ENCODE measurements at regions not wholly inside any gene's neighbourhood (a gene's known extent, or its start where the extent isn't known, plus 50 kb on each side); places are given as distances from the start of the nearest gene placed in this dataset.

GRCh38 chr17:77548967-77549366 is 408.2 kb downstream of the SEC14L1 start:
- Histone ChIP-seq H3K4me3 (no peak overlapping the region), H3K9me3 (no peaks in the 10 kb centered on the region), H3K27me3 (no peaks in the 10 kb centered on the region), H3K4me1 (peaks cover 2% of the 10 kb centered on the region), H3K36me3 (no peaks in the 10 kb centered on the region), H3K27ac (no peak overlapping the region)
- TF ChIP-seq POLR2AphosphoS5 (IDR thresholded peaks at IDR 0.05; ENCODE audit: insufficient read depth in 1 of 2, low read depth in 1 of 2) (no peak), CTCF (IDR thresholded peaks at IDR 0.05) (no peak), POLR2A (IDR thresholded peaks at IDR 0.05) (no peak)
- DNase-seq (ENCODE audit: extremely low spot score in 2 of 2) = no peak
- intact Hi-C loops (cut with DNase I) = no loop called here

- Histone ChIP-seq H3K9me3 (no peaks in the 10 kb centered on the region), H3K36me3 (no peaks in the 10 kb centered on the region), H3K4me1 (no peaks in the 10 kb centered on the region), H3K27me3 (no peaks in the 10 kb centered on the region), H3K4me3 (no peak overlapping the region), H3K27ac (no peak overlapping the region)
- no peak for DNase-seq (ENCODE audit: extremely low spot score in 2 of 2)
- intact Hi-C loops (cut with DNase I) = no loop called here
- TF ChIP-seq CTCF (IDR thresholded peaks at IDR 0.05) (no peak), POLR2AphosphoS5 (IDR thresholded peaks at IDR 0.05; ENCODE audit: insufficient read depth in 1 of 2, low read depth in 1 of 2) (no peak), POLR2A (IDR thresholded peaks at IDR 0.05) (no peak)
These were observed 408.7 kb upstream of the TNRC6C start for GRCh38 chr17:77549726-77550366.

GRCh38 chr17:77553459-77554066 is 404.9 kb upstream of the TNRC6C start:
- H3K9me3 ChIP-seq = no peaks in the 10 kb centered on the region
- no peaks in the 10 kb centered on the region for H3K36me3 ChIP-seq
- no peaks in the 10 kb centered on the region for H3K27me3 ChIP-seq
- H3K4me3 ChIP-seq = no peak overlapping the region
- intact Hi-C loops (cut with DNase I) = no loop called here
- H3K4me1 ChIP-seq = no peaks in the 10 kb centered on the region
- no peak overlapping the region for H3K27ac ChIP-seq
- DNase-seq (ENCODE audit: extremely low spot score in 2 of 2) = no peak
- TF ChIP-seq CTCF (IDR thresholded peaks at IDR 0.05) (no peak), POLR2AphosphoS5 (IDR thresholded peaks at IDR 0.05; ENCODE audit: insufficient read depth in 1 of 2, low read depth in 1 of 2) (no peak), POLR2A (IDR thresholded peaks at IDR 0.05) (no peak)

- H3K27me3 ChIP-seq = no peaks in the 10 kb centered on the region
- DNase-seq (ENCODE audit: extremely low spot score in 2 of 2) = no peak
- H3K36me3 ChIP-seq = no peaks in the 10 kb centered on the region
- H3K4me1 ChIP-seq = no peaks in the 10 kb centered on the region
- no peak overlapping the region for H3K4me3 ChIP-seq
- TF ChIP-seq CTCF (IDR thresholded peaks at IDR 0.05) (no peak), POLR2A (IDR thresholded peaks at IDR 0.05) (no peak), POLR2AphosphoS5 (IDR thresholded peaks at IDR 0.05; ENCODE audit: insufficient read depth in 1 of 2, low read depth in 1 of 2) (no peak)
- intact Hi-C loops (cut with DNase I) = no loop called here
- no peaks in the 10 kb centered on the region for H3K9me3 ChIP-seq
- no peak overlapping the region for H3K27ac ChIP-seq
These were observed 403.3 kb upstream of the TNRC6C start for GRCh38 chr17:77555121-77555591.

- TF ChIP-seq POLR2AphosphoS5 (IDR thresholded peaks at IDR 0.05; ENCODE audit: insufficient read depth in 1 of 2, low read depth in 1 of 2) (no peak), CTCF (IDR thresholded peaks at IDR 0.05) (no peak), POLR2A (IDR thresholded peaks at IDR 0.05) (no peak)
- no peaks in the 10 kb centered on the region for H3K27me3 ChIP-seq
- no peaks in the 10 kb centered on the region for H3K4me1 ChIP-seq
- H3K36me3 ChIP-seq = no peaks in the 10 kb centered on the region
- DNase-seq (ENCODE audit: extremely low spot score in 2 of 2) = no peak
- H3K27ac ChIP-seq = no peak overlapping the region
- intact Hi-C loops (cut with DNase I) = no loop called here
- H3K9me3 ChIP-seq = no peaks in the 10 kb centered on the region
- no peak overlapping the region for H3K4me3 ChIP-seq
These were observed 402.7 kb upstream of the TNRC6C start for GRCh38 chr17:77555741-77556291.

Measured in vagina (tissue), 2 donors.